NCI-H1930 (cell line): ENCODE measurements at regions not wholly inside any gene's neighbourhood (a gene's known extent, or its start where the extent isn't known, plus 50 kb on each side); places are given as distances from the start of the nearest gene placed in this dataset.
A peak's percentile ranks its signal among the peaks of the same experiment; 100 is the strongest.
"Not testable (repeated sequence)": the region's sequence is repeated elsewhere in the genome, so short reads cannot be mapped to it uniquely, and the experiment has no call there.

Experiments used
- DNase-seq, 2 experiments: peaks; one replicate each; lab custom pipeline; 2025; lab: John Stamatoyannopoulos, UW

GRCh38 chr6:106884576-106884975 lies 90.0 kb downstream of the CD24 start:
- DNase-seq = no peak

- DNase-seq = peak in 1 of 2 experiments; percentile 24
Observed at GRCh38 chr6:106883808-106884262, 90.7 kb downstream of the CD24 start.

GRCh38 chr6:106882601-106883518 lies 91.7 kb downstream of the CD24 start:
- no peak for DNase-seq

- no peak for DNase-seq
Observed at GRCh38 chr6:106882138-106882537, 92.4 kb downstream of the CD24 start.

DNA sequence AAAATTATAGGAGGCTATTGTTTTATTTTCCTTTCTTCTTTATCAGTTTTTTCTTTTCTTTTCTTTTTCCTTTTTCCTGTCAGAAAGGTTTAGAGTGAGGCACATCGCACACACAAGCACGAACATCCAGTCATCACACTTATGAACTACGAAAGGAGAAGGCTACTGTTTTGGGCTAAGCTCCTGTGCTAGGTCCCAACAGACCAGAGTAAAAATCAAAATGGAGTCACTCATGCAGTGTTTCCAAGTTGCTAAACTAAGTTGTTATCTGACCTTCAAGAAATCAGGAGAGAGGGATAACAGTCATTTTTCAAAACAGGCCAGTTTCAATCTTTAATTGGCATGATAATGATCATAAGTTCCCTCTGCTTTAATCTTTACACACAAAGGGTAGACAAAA lies 93.6 kb downstream of the CD24 start:
- DNase-seq = no peak

GRCh38 chr6:106875782-106876321 lies 98.7 kb downstream of the CD24 start:
- no peak for DNase-seq

DNA sequence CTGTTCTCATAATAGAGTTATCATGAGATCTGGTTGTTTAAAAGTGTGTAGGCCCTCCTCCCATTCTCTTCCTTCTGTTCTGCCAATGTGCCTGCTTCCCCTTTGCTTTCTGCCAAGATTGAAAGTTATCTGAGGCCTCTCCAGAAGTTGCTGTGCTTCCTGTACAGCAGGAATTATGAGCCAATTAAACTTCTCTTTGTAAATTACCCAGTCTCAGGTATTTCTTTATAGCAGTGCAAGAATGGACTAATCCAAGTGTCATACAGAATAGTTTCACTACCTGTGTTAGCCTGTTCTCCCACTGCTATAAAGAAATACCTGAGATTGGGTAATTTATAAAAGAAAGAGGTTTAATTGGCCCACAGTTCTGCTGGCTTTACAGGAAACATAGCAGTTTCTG lies 100.0 kb downstream of the CD24 start:
- no peak for DNase-seq

- DNase-seq = no peak
Observed at GRCh38 chr6:106872049-106872448, 102.5 kb downstream of the CD24 start.

- no peak for DNase-seq
Observed at GRCh38 chr6:106870824-106871717, 103.5 kb downstream of the CD24 start.

DNA sequence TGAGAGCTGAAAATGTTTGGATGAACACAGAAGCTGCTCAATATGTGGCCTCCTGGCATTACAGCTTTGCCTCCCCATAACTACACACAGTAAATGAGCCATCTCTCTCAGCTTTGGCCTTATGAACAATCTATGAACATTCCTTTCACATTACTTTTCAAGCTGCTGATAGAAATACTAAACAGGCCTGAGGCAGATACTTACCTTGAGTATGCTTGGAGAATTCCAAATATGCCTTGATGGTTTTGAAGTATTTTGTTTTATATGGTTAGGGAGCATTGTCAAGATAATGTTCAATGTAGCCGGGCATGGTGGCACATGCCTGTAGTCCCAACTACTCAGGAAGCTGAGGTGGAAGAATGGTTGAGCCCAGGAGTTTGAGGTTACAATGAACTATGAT lies 104.5 kb downstream of the CD24 start:
- no peak for DNase-seq

- DNase-seq = no peak
Observed at GRCh38 chr6:106869203-106869602, 105.3 kb downstream of the CD24 start.

GRCh38 chr6:106866875-106867658 lies 107.5 kb downstream of the CD24 start:
- DNase-seq = no peak

DNA sequence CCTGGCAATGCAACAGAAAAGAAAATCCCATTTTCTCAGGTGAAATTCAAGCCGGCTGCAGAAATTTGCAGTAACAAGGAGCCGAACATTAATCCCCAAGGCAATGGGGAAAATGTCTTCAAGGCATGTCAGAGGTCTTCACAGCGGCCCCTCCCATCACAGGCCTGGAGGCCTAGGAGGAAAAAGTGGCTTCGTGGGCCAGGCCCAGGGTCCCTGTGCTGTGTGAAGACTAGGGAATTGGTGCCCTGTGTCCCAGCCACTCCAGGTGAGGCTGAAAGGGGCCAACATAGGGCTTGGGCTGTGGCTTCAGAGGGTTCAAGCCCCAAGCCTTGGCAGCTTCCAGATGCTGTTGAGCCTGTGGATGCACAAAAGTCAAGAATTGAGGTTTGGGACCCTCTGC lies 111.7 kb downstream of the CD24 start:
- no peak for DNase-seq

DNA sequence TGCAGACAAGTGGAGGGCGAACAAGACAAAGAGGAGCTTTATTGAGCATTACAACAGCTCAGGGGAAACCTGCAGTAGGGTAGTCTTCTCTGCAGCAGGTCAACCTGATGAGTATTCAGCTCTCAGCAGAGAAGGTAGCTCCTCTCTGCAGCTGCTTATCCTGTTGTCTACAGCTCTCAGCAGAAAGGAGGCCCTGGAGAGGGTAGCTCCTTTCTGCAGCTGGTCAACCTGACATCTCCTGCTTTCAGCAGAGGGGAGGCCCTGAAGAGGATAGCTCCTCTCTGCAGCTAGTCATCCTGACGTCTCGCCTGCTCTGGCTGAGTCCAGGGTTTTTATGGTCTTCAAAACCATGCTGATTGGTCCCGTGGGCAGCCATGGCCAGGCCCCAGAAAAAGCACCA lies 113.6 kb downstream of the CD24 start:
- DNase-seq = no peak

DNA sequence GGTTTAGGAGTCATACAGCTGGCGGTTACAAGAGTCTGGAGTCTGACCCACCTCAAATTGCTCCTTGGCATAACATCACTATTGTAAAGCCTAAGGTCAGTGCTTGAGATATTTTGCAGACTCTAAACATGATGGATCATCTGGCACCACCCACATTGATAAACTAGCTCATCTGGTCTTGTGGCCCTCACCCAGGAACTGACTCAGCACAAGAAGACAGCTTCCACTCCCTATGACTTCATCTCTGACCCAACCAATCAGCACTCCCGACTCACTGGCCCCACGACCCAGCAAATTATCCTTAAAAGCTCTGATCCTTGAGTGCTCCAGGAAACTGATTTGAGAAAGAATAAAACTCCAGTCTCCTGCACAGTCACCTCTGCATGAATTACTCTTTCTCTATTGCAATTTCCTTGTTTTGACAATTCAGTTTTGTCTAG lies 115.9 kb downstream of the CD24 start:
- DNase-seq = no peak

- no peak for DNase-seq
Observed at GRCh38 chr6:106857771-106858652, 116.5 kb downstream of the CD24 start.

GRCh38 chr6:106857310-106857709 lies 117.2 kb downstream of the CD24 start:
- not testable (repeated sequence) for DNase-seq

GRCh38 chr6:106856227-106856874 lies 118.2 kb downstream of the CD24 start:
- DNase-seq = no peak

GRCh38 chr6:106855117-106855516 lies 119.4 kb downstream of the CD24 start:
- no peak for DNase-seq
